B cell (primary cell): ENCODE measurements at regions not wholly inside any gene's neighbourhood (a gene's known extent, or its start where the extent isn't known, plus 50 kb on each side); places are given as distances from the start of the nearest gene placed in this dataset.
"Not testable (repeated sequence)": the region's sequence is repeated elsewhere in the genome, so short reads cannot be mapped to it uniquely, and the experiment has no call there.

Source experiments
- ATAC-seq: fragments of 200-7000 bp; cut with Tn5 transposase; one replicate; pipeline ENCODE4 v1.10.0; 2021; ENCODE audit warnings: low read depth, mild to moderate bottlenecking, moderate number of reproducible peaks, moderate library complexity
- CTCF ChIA-PET: fragments of 350-600 bp; sonication (Branson Sonifier 250); formaldehyde crosslinking; loops from one replicate; lab custom pipeline; 2021; ENCODE audit warnings: antibody characterized with exemption, inconsistent platforms; lab: Charles Lee
- POLR2A ChIA-PET: fragments of 350-600 bp; sonication (Branson Sonifier 250); formaldehyde crosslinking; loops from one replicate; lab custom pipeline; 2021; ENCODE audit warnings: antibody characterized with exemption; lab: Charles Lee
- DNase-seq: peaks from one replicate; pipeline ENCODE4 v3.0.0; 2013
- H2AFZ ChIP-seq: 2 replicates; pipeline ENCODE4 v1.6.1; 2012; ENCODE audit warnings: mild to moderate bottlenecking, low read depth, low read length; ENCODE audit not compliant: insufficient read depth, poor library complexity, severe bottlenecking
- H3K27ac ChIP-seq, 2 donors: 1 replicate in 1 of 2; 2 replicates in 1 of 2; pipeline ENCODE4 v1.5.1; 2012 to 2013; ENCODE audit warnings: low read length in 2 of 2, mild to moderate bottlenecking in 2 of 2, moderate library complexity in 1 of 2
- H3K27me3 ChIP-seq, 4 experiments: fragments of 200-600 bp in 1 of 4; sonication (generic) in 1 of 4; replicated peaks in 1 of 4; 1 replicate in 2 of 4; 2 replicates in 2 of 4; pipeline versions ENCODE4 v1.6.1 to v1.7.0; 2013 to 2016; ENCODE audit warnings: low read length in 3 of 4, mild to moderate bottlenecking in 2 of 4, mixed read lengths in 1 of 4, moderate library complexity in 1 of 4; ENCODE audit not compliant: insufficient read depth in 4 of 4, control insufficient read depth in 3 of 4; ENCODE audit errors: control extremely low read depth in 1 of 4
- H3K36me3 ChIP-seq, 2 experiments: replicated peaks in 1 of 2; 1 replicate in 1 of 2; 2 replicates in 1 of 2; pipeline versions ENCODE4 v1.6.1 to v1.7.1; 2013; ENCODE audit warnings: low read length in 1 of 2; ENCODE audit not compliant: insufficient read depth in 2 of 2, control insufficient read depth in 1 of 2; ENCODE audit errors: control extremely low read depth in 1 of 2, extremely low read depth in 1 of 2
- H3K4me1 ChIP-seq, 2 donors: fragments of 200-600 bp in 1 of 2; sonication (generic) in 1 of 2; 1 replicate in 1 of 2; 2 replicates in 1 of 2; pipeline versions ENCODE4 v1.5.1 to v1.6.1; 2013 to 2017; ENCODE audit warnings: low read length in 2 of 2; ENCODE audit not compliant: control insufficient read depth in 2 of 2, insufficient read depth in 2 of 2
- H3K4me2 ChIP-seq: replicated peaks from 2 replicates; pipeline ENCODE3; 2012; ENCODE audit warnings: mild to moderate bottlenecking, low read depth, low read length; ENCODE audit not compliant: poor library complexity, severe bottlenecking
- H3K4me3 ChIP-seq, 5 experiments: fragments of 200-600 bp in 1 of 5; sonication (generic) in 1 of 5; 1 replicate in 3 of 5; 2 replicates in 2 of 5; pipeline versions ENCODE4 v1.5.1 to v1.7.0; 2011 to 2016; ENCODE audit warnings: low read length in 4 of 5, mild to moderate bottlenecking in 4 of 5, low read depth in 2 of 5, control low read depth in 1 of 5, moderate library complexity in 1 of 5; ENCODE audit not compliant: insufficient read depth in 1 of 5; ENCODE audit errors: control extremely low read depth in 1 of 5, extremely low read depth in 1 of 5
- H3K79me2 ChIP-seq: fragments of 200-600 bp; sonication (generic); one replicate; pipeline ENCODE4 v1.6.0; 2016; ENCODE audit warnings: low read length; ENCODE audit not compliant: control insufficient read depth, insufficient read depth
- H3K9ac ChIP-seq: fragments of 200-600 bp; sonication (generic); 2 replicates; pipeline ENCODE4 v1.6.1; 2017; ENCODE audit warnings: mild to moderate bottlenecking, low read length, moderate library complexity
- H3K9me3 ChIP-seq, 3 donors: one replicate each; pipeline versions ENCODE4 v1.6.1 to v1.7.1; 2013; ENCODE audit warnings: low read length in 2 of 3; ENCODE audit not compliant: control insufficient read depth in 2 of 3, insufficient read depth in 1 of 3; ENCODE audit errors: control extremely low read depth in 1 of 3
- H4K20me1 ChIP-seq: 2 replicates; pipeline ENCODE4 v1.6.0; 2012; ENCODE audit warnings: mild to moderate bottlenecking, low read length; ENCODE audit not compliant: insufficient read depth, control insufficient read depth, poor library complexity, severe bottlenecking
- H3K27ac Mint-ChIP-seq: one replicate; pipeline ENCODE4 v1.8.0; 2021; ENCODE audit warnings: mixed read lengths
- H3K27me3 Mint-ChIP-seq: one replicate; pipeline ENCODE4 v1.8.0; 2021; ENCODE audit warnings: mixed read lengths
- H3K4me1 Mint-ChIP-seq: one replicate; pipeline ENCODE4 v1.8.0; 2021; ENCODE audit warnings: mixed read lengths
- H3K4me3 Mint-ChIP-seq: one replicate; pipeline ENCODE4 v1.8.0; 2021; ENCODE audit warnings: mixed read lengths
- H3K9me3 Mint-ChIP-seq: one replicate; pipeline ENCODE4 v1.8.0; 2022; ENCODE audit warnings: mixed read lengths; ENCODE audit not compliant: insufficient read depth
- EZH2 ChIP-seq: IDR thresholded peaks from 2 replicates; pipeline ENCODE4 v1.6.1; 2012; ENCODE audit warnings: borderline replicate concordance, low read depth, mild to moderate bottlenecking, moderate library complexity, low read length; ENCODE audit not compliant: insufficient read depth, poor library complexity, severe bottlenecking
- WGBS: methylation state at CpG from one replicate; pipeline ENCODE4 v1.1.5; 2013; ENCODE audit warnings: missing lambda C conversion rate; ENCODE audit not compliant: insufficient coverage; 5-methylcytosine and 5-hydroxymethylcytosine counted together
- intact Hi-C: fragments of 100-400 bp; cut with micrococcal nuclease; formaldehyde crosslinking; loops from one replicate; pipeline ENCODE4 v1.10.0; 2022
- TF ChIP-seq, protein P1 (sequence below): fragments of 200-600 bp; IDR thresholded peaks from one replicate; pipeline ENCODE4 v1.8.0; 2022; ENCODE audit warnings: antibody characterized with exemption, mild to moderate bottlenecking

DNA sequence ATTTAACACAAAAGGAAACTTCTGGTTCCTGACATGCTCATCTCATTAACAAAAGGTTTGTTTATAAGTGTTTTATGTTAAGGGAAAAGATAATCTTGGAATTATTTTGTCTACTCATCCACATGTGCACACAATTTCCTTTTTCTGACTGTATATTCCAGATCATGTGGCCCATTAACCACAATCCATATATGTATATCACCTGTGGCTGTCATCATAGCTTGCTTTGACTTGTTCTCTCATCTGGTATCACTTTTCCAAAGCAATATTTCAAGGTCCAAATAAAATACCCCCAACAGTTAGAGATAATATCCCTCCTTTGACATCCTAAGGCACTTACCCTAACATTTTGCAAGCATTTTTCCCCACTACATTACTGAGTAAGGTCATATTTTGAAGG, 856.1 kb downstream of the CDH11 start:
- no peak for ATAC-seq
- Histone ChIP-seq H2AFZ (no peak overlapping the region), H3K4me2 (no peak overlapping the region), H3K36me3 (no peaks in the 10 kb centered on the region), H3K4me1 (no peaks in the 10 kb centered on the region), H3K27me3 (no peaks in the 10 kb centered on the region), H3K27ac (no peak overlapping the region), H3K9ac (no peak overlapping the region), H3K9me3 (no peaks in the 10 kb centered on the region), H3K4me3 (no peak overlapping the region), H4K20me1 (no peaks in the 10 kb centered on the region), H3K79me2 (no peaks in the 10 kb centered on the region)
- Mint-ChIP-seq H3K4me3 (no peak overlapping the region), H3K27me3 (no peaks in the 10 kb centered on the region), H3K27ac (no peak overlapping the region), H3K9me3 (peaks cover 6% of the 10 kb centered on the region), H3K4me1 (no peaks in the 10 kb centered on the region)
- TF ChIP-seq, protein P1, sequence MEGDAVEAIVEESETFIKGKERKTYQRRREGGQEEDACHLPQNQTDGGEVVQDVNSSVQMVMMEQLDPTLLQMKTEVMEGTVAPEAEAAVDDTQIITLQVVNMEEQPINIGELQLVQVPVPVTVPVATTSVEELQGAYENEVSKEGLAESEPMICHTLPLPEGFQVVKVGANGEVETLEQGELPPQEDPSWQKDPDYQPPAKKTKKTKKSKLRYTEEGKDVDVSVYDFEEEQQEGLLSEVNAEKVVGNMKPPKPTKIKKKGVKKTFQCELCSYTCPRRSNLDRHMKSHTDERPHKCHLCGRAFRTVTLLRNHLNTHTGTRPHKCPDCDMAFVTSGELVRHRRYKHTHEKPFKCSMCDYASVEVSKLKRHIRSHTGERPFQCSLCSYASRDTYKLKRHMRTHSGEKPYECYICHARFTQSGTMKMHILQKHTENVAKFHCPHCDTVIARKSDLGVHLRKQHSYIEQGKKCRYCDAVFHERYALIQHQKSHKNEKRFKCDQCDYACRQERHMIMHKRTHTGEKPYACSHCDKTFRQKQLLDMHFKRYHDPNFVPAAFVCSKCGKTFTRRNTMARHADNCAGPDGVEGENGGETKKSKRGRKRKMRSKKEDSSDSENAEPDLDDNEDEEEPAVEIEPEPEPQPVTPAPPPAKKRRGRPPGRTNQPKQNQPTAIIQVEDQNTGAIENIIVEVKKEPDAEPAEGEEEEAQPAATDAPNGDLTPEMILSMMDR, result no peak
- no peak for TF ChIP-seq EZH2
- CTCF ChIA-PET, result no interaction called here
- POLR2A ChIA-PET, result no interaction called here
- no peak for DNase-seq
- intact Hi-C loops, result no loop called here

DNA sequence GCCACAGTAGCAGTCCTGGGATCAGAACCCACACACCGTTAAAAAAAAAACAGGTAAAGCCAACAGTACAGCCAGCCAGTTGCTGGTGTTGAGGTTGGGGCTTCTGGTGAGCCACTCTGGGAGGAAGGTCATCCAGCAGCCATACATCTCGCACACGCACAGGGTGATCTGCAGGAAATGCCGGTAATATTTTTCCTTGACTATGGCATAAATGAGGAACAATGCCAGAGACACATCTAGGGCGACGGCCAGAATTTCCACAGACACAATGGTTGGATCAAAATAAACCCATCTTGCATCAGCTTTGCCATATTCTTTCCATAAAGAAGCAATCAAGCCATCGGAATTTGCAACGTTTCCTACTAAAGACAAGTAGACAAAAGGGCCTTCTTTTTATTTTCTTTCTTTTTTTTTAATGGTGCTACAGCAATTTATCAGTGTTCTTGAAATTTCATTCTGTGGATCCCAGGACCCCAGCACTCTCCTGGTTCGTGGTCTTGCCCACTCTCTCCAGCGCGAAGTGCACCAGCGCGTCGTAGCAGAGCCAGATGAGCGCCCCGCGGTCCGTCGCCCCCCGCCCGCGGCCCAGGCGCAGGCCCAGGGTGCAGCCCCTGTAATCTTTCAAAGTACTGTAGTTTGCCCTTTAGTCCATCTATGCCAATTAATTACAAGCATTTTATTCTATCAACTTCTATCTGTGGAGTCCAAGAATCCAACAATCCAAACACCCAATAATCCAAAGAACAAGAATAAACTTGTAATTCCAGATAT, 861.0 kb downstream of the CDH11 start:
- H3K4me1 ChIP-seq, H3K27me3 ChIP-seq, H2AFZ ChIP-seq, H3K4me2 ChIP-seq, H3K27me3 Mint-ChIP-seq, H3K9ac ChIP-seq, H3K9me3 Mint-ChIP-seq, H3K79me2 ChIP-seq, H3K4me3 ChIP-seq, H3K9me3 ChIP-seq, H4K20me1 ChIP-seq, H3K4me3 Mint-ChIP-seq, ATAC-seq, POLR2A ChIA-PET, H3K4me1 Mint-ChIP-seq, intact Hi-C loops, CTCF ChIA-PET, DNase-seq, H3K27ac ChIP-seq, H3K36me3 ChIP-seq, H3K27ac Mint-ChIP-seq: not testable (repeated sequence)
- 95% methylated on average over 22 of the region's 23 CpGs for WGBS
